ENCODE measurements at regions not wholly inside any gene's neighbourhood (a gene's known extent, or its start where the extent isn't known, plus 50 kb on each side); places are given as distances from the start of the nearest gene placed in this dataset.

- no peak for DNase-seq (ENCODE audit: low spot score)
These were observed 317.4 kb upstream of the DDHD1 start for GRCh38 chr14:53470351-53471043.

GRCh38 chr14:53468876-53469275, 315.8 kb upstream of the DDHD1 start:
- no peak for DNase-seq (ENCODE audit: low spot score)

GRCh38 chr14:53464376-53464775, 311.3 kb upstream of the DDHD1 start:
- DNase-seq (ENCODE audit: low spot score) = peak; percentile 16

- peak; percentile 72 for DNase-seq (ENCODE audit: low spot score)
These were observed 310.0 kb upstream of the DDHD1 start for GRCh38 chr14:53462931-53463778.

- peak; percentile 82 for DNase-seq (ENCODE audit: low spot score)
These were observed 308.7 kb upstream of the DDHD1 start for GRCh38 chr14:53461858-53462257.

GRCh38 chr14:53460544-53460943, 307.4 kb upstream of the DDHD1 start:
- DNase-seq (ENCODE audit: low spot score) = no peak

- DNase-seq (ENCODE audit: low spot score) = peak; percentile 48
These were observed 305.3 kb upstream of the DDHD1 start for GRCh38 chr14:53458368-53458814.

GRCh38 chr14:53456931-53457330, 303.8 kb upstream of the DDHD1 start:
- peak; percentile 50 for DNase-seq (ENCODE audit: low spot score)

GRCh38 chr14:53452005-53452673, 299.0 kb upstream of the DDHD1 start:
- no peak for DNase-seq (ENCODE audit: low spot score)

- no peak for DNase-seq (ENCODE audit: low spot score)
These were observed 297.7 kb upstream of the DDHD1 start for GRCh38 chr14:53450871-53451270.

GRCh38 chr14:53448682-53449081, 295.6 kb upstream of the DDHD1 start:
- no peak for DNase-seq (ENCODE audit: low spot score)

GRCh38 chr14:53444677-53445312, 291.7 kb upstream of the DDHD1 start:
- DNase-seq (ENCODE audit: low spot score) = no peak

GRCh38 chr14:53441789-53442188, 288.7 kb upstream of the DDHD1 start:
- DNase-seq (ENCODE audit: low spot score) = no peak

GRCh38 chr14:53437858-53438257, 284.7 kb upstream of the DDHD1 start:
- DNase-seq (ENCODE audit: low spot score) = no peak

- peak; percentile 24 for DNase-seq (ENCODE audit: low spot score)
These were observed 279.3 kb upstream of the DDHD1 start for GRCh38 chr14:53432378-53432802.

- DNase-seq (ENCODE audit: low spot score) = peak; percentile 22
These were observed 277.7 kb upstream of the DDHD1 start for GRCh38 chr14:53430870-53431269.

GRCh38 chr14:53412819-53413675, 259.9 kb upstream of the DDHD1 start:
- no peak for DNase-seq (ENCODE audit: low spot score)

GRCh38 chr14:53411125-53411524, 258.0 kb upstream of the DDHD1 start:
- DNase-seq (ENCODE audit: low spot score) = peak; percentile 24

GRCh38 chr14:53409969-53410368, 256.8 kb upstream of the DDHD1 start:
- no peak for DNase-seq (ENCODE audit: low spot score)

- DNase-seq (ENCODE audit: low spot score) = no peak
These were observed 256.2 kb upstream of the DDHD1 start for GRCh38 chr14:53409289-53409688.

All from umbilical cord (tissue), 1 donor.